Hematopoietic multipotent progenitor cell treated with erythropoietin and hydrocortisone succinate and interleukin-3 and kit ligand, for 4 days (in vitro differentiated cells): ENCODE measurements at regions not wholly inside any gene's neighbourhood (a gene's known extent, or its start where the extent isn't known, plus 50 kb on each side); places are given as distances from the start of the nearest gene placed in this dataset.

Source experiments
- DNase-seq: peaks from one replicate; pipeline ENCODE4 v3.0.0-alpha.2; 2015

GRCh38 chr10:36688717-36689116 is 436.7 kb upstream of the ANKRD30A start:
- no peak for DNase-seq

GRCh38 chr10:36683421-36683820 is 442.0 kb upstream of the ANKRD30A start:
- DNase-seq = no peak

- no peak for DNase-seq
Measured at GRCh38 chr10:36681751-36682632, 443.4 kb upstream of the ANKRD30A start.

GRCh38 chr10:36679554-36679953 is 445.8 kb upstream of the ANKRD30A start:
- DNase-seq = no peak

- DNase-seq = no peak
Measured at GRCh38 chr10:36677431-36677768, 448.0 kb upstream of the ANKRD30A start.

- DNase-seq = peak; percentile 1
Measured at GRCh38 chr10:36676756-36677430, 448.5 kb upstream of the ANKRD30A start.

- DNase-seq = no peak
Measured at GRCh38 chr10:36676321-36676720, 449.1 kb upstream of the ANKRD30A start.

- DNase-seq = no peak
Measured at GRCh38 chr10:36675458-36675880, 449.9 kb upstream of the ANKRD30A start.

GRCh38 chr10:36671607-36672006 is 453.8 kb upstream of the ANKRD30A start:
- DNase-seq = no peak

- no peak for DNase-seq
Measured at GRCh38 chr10:36670621-36671402, 454.6 kb upstream of the ANKRD30A start.

GRCh38 chr10:36669615-36670352 is 455.6 kb upstream of the ANKRD30A start:
- DNase-seq = no peak

- DNase-seq = no peak
Measured at GRCh38 chr10:36666451-36666850, 458.9 kb upstream of the ANKRD30A start.

- DNase-seq = no peak
Measured at GRCh38 chr10:36662571-36662970, 462.8 kb upstream of the ANKRD30A start.

- no peak for DNase-seq
Measured at GRCh38 chr10:36650274-36650673, 475.1 kb upstream of the ANKRD30A start.

GRCh38 chr10:36647540-36647939 is 477.9 kb upstream of the ANKRD30A start:
- DNase-seq = no peak

- no peak for DNase-seq
Measured at GRCh38 chr10:36640626-36641025, 484.8 kb upstream of the ANKRD30A start.

- DNase-seq = no peak
Measured at GRCh38 chr10:36638462-36639155, 486.8 kb upstream of the ANKRD30A start.

- no peak for DNase-seq
Measured at GRCh38 chr10:36636879-36637278, 488.5 kb upstream of the ANKRD30A start.

- DNase-seq = no peak
Measured at GRCh38 chr10:36636285-36636839, 489.0 kb upstream of the ANKRD30A start.

- DNase-seq = no peak
Measured at GRCh38 chr10:36634916-36635315, 490.5 kb upstream of the ANKRD30A start.

GRCh38 chr10:36630267-36630666 is 495.1 kb upstream of the ANKRD30A start:
- DNase-seq = no peak

- DNase-seq = no peak
Measured at GRCh38 chr10:36629476-36629875, 495.9 kb upstream of the ANKRD30A start.
